OCI-LY3 (cell line): ENCODE measurements at regions not wholly inside any gene's neighbourhood (a gene's known extent, or its start where the extent isn't known, plus 50 kb on each side); places are given as distances from the start of the nearest gene placed in this dataset.

Experiments used
- CTCF ChIP-seq: fragments of 200-600, 300-600 bp; sonication (generic); IDR thresholded peaks from 2 replicates; pipeline ENCODE4 v1.5.1; 2014; ENCODE audit warnings: antibody characterized with exemption, low read length, low read depth
- EZH2phosphoT487 ChIP-seq: fragments of 200-600 bp; shearing (Covaris generic); IDR thresholded peaks from 2 replicates; pipeline ENCODE4 v1.6.1; 2018; ENCODE audit warnings: antibody characterized with exemption, mixed run types, low read depth

- no peak for TF ChIP-seq CTCF
- no peak for TF ChIP-seq EZH2phosphoT487
Measured at GRCh38 chr22:48945621-48946458, 881.8 kb downstream of the BRD1 start.
